ENCODE measurements at regions not wholly inside any gene's neighbourhood (a gene's known extent, or its start where the extent isn't known, plus 50 kb on each side); places are given as distances from the start of the nearest gene placed in this dataset.

- H3K9me3 ChIP-seq (ENCODE audit: control insufficient read depth, insufficient read depth, low read length), result no peaks in the 10 kb centered on the region
- no peaks in the 10 kb centered on the region for H3K36me3 ChIP-seq (ENCODE audit: control insufficient read depth, low read length)
- no peaks in the 10 kb centered on the region for H3F3A ChIP-seq (ENCODE audit: control insufficient read depth, insufficient read depth)
- no peaks in the 10 kb centered on the region for H3K27me3 ChIP-seq (ENCODE audit: control insufficient read depth, low read length)
- TF ChIP-seq CTCF (IDR thresholded peaks at IDR 0.05; ENCODE audit: low read depth, low read length, poor library complexity, severe bottlenecking) (no peak), EZH2phosphoT487 (IDR thresholded peaks at IDR 0.05; ENCODE audit: borderline replicate concordance, low read length) (no peak)
- no peak overlapping the region for H3K27ac ChIP-seq (ENCODE audit: low read depth, low read length)
- no peaks in the 10 kb centered on the region for H3K79me2 ChIP-seq (ENCODE audit: control insufficient read depth, low read length)
- no peaks in the 10 kb centered on the region for H3K9me2 ChIP-seq (replicated peaks; ENCODE audit: control insufficient read depth, low read length)
- H4K20me1 ChIP-seq (ENCODE audit: control insufficient read depth, insufficient read depth, low read depth, low read length), result no peaks in the 10 kb centered on the region
- no peaks in the 10 kb centered on the region for H3K4me1 ChIP-seq (ENCODE audit: control insufficient read depth, low read length)
- H3K4me2 ChIP-seq (ENCODE audit: low read length), result no peak overlapping the region
- H3K4me3 ChIP-seq (ENCODE audit: low read length), result no peak overlapping the region
Observed at GRCh38 chr2:19203866-19204265, 154.6 kb downstream of the OSR1 start.

- no peaks in the 10 kb centered on the region for H4K20me1 ChIP-seq (ENCODE audit: control insufficient read depth, insufficient read depth, low read depth, low read length)
- no peak overlapping the region for H3K4me3 ChIP-seq (ENCODE audit: low read length)
- no peaks in the 10 kb centered on the region for H3K9me3 ChIP-seq (ENCODE audit: control insufficient read depth, insufficient read depth, low read length)
- TF ChIP-seq CTCF (IDR thresholded peaks at IDR 0.05; ENCODE audit: low read depth, low read length, poor library complexity, severe bottlenecking), result no peak
- no peak for TF ChIP-seq EZH2phosphoT487 (IDR thresholded peaks at IDR 0.05; ENCODE audit: borderline replicate concordance, low read length)
- H3K79me2 ChIP-seq (ENCODE audit: control insufficient read depth, low read length), result no peaks in the 10 kb centered on the region
- H3F3A ChIP-seq (ENCODE audit: control insufficient read depth, insufficient read depth), result no peaks in the 10 kb centered on the region
- H3K4me2 ChIP-seq (ENCODE audit: low read length), result no peak overlapping the region
- no peak overlapping the region for H3K27ac ChIP-seq (ENCODE audit: low read depth, low read length)
- H3K27me3 ChIP-seq (ENCODE audit: control insufficient read depth, low read length), result no peaks in the 10 kb centered on the region
- H3K4me1 ChIP-seq (ENCODE audit: control insufficient read depth, low read length), result no peaks in the 10 kb centered on the region
- no peaks in the 10 kb centered on the region for H3K9me2 ChIP-seq (replicated peaks; ENCODE audit: control insufficient read depth, low read length)
- H3K36me3 ChIP-seq (ENCODE audit: control insufficient read depth, low read length), result no peaks in the 10 kb centered on the region
Observed at GRCh38 chr2:19201911-19202462, 156.4 kb downstream of the OSR1 start.

- H3K4me1 ChIP-seq (ENCODE audit: control insufficient read depth, low read length), result no peaks in the 10 kb centered on the region
- no peak overlapping the region for H3K27ac ChIP-seq (ENCODE audit: low read depth, low read length)
- no peaks in the 10 kb centered on the region for H3K9me2 ChIP-seq (replicated peaks; ENCODE audit: control insufficient read depth, low read length)
- no peaks in the 10 kb centered on the region for H3K27me3 ChIP-seq (ENCODE audit: control insufficient read depth, low read length)
- H3K4me3 ChIP-seq (ENCODE audit: low read length), result no peak overlapping the region
- no peaks in the 10 kb centered on the region for H3F3A ChIP-seq (ENCODE audit: control insufficient read depth, insufficient read depth)
- H3K79me2 ChIP-seq (ENCODE audit: control insufficient read depth, low read length), result no peaks in the 10 kb centered on the region
- H4K20me1 ChIP-seq (ENCODE audit: control insufficient read depth, insufficient read depth, low read depth, low read length), result no peaks in the 10 kb centered on the region
- H3K36me3 ChIP-seq (ENCODE audit: control insufficient read depth, low read length), result no peaks in the 10 kb centered on the region
- no peaks in the 10 kb centered on the region for H3K9me3 ChIP-seq (ENCODE audit: control insufficient read depth, insufficient read depth, low read length)
- no peak overlapping the region for H3K4me2 ChIP-seq (ENCODE audit: low read length)
- TF ChIP-seq CTCF (IDR thresholded peaks at IDR 0.05; ENCODE audit: low read depth, low read length, poor library complexity, severe bottlenecking) (no peak), EZH2phosphoT487 (IDR thresholded peaks at IDR 0.05; ENCODE audit: borderline replicate concordance, low read length) (no peak)
Observed at GRCh38 chr2:19198381-19198780, 160.0 kb downstream of the OSR1 start.

Measured in DOHH2 (cell line).